HG03159 (cell line): ENCODE measurements at regions not wholly inside any gene's neighbourhood (a gene's known extent, or its start where the extent isn't known, plus 50 kb on each side); places are given as distances from the start of the nearest gene placed in this dataset.

Source experiments
- ATAC-seq: cut with Tn5 transposase; IDR thresholded peaks from one replicate; pipeline ENCODE4 v1.9.1; 2021; ENCODE audit warnings: mild to moderate bottlenecking, moderate library complexity; ENCODE audit not compliant: unreplicated experiment

- ATAC-seq = no peak
Observed at GRCh38 chr9:71590362-71590761, 178.0 kb downstream of the CEMIP2 start.

GRCh38 chr9:71589612-71590011 is 178.7 kb downstream of the CEMIP2 start:
- no peak for ATAC-seq

GRCh38 chr9:71587576-71588362 is 180.5 kb downstream of the CEMIP2 start:
- no peak for ATAC-seq

GRCh38 chr9:71583792-71584191 is 184.5 kb downstream of the CEMIP2 start:
- ATAC-seq = no peak

- ATAC-seq = no peak
Observed at GRCh38 chr9:71582347-71582746, 186.0 kb downstream of the CEMIP2 start.

- no peak for ATAC-seq
Observed at GRCh38 chr9:71581101-71581500, 187.2 kb downstream of the CEMIP2 start.

- ATAC-seq = no peak
Observed at GRCh38 chr9:71571186-71571585, 197.1 kb downstream of the CEMIP2 start.

- ATAC-seq = no peak
Observed at GRCh38 chr9:71567890-71568289, 200.4 kb downstream of the CEMIP2 start.

GRCh38 chr9:71562140-71562539 is 206.2 kb downstream of the CEMIP2 start:
- no peak for ATAC-seq

- ATAC-seq = no peak
Observed at GRCh38 chr9:71557310-71557709, 211.0 kb downstream of the CEMIP2 start.

GRCh38 chr9:71552480-71552879 is 215.8 kb downstream of the CEMIP2 start:
- no peak for ATAC-seq

GRCh38 chr9:71549023-71549422 is 219.3 kb downstream of the CEMIP2 start:
- ATAC-seq = peak; percentile 97

GRCh38 chr9:71544464-71544863 is 223.8 kb downstream of the CEMIP2 start:
- no peak for ATAC-seq

- no peak for ATAC-seq
Observed at GRCh38 chr9:71541436-71541835, 226.9 kb downstream of the CEMIP2 start.

- ATAC-seq = peak; percentile 81
Observed at GRCh38 chr9:71524996-71525580, 243.2 kb downstream of the CEMIP2 start.

- no peak for ATAC-seq
Observed at GRCh38 chr9:71524516-71524915, 243.8 kb downstream of the CEMIP2 start.

GRCh38 chr9:71521132-71521531 is 247.2 kb downstream of the CEMIP2 start:
- no peak for ATAC-seq

- ATAC-seq = no peak
Observed at GRCh38 chr9:71519098-71519696, 249.1 kb downstream of the CEMIP2 start.

GRCh38 chr9:71518045-71518827 is 250.1 kb downstream of the CEMIP2 start:
- ATAC-seq = no peak

- ATAC-seq = no peak
Observed at GRCh38 chr9:71515626-71516025, 252.7 kb downstream of the CEMIP2 start.

GRCh38 chr9:71515107-71515506 is 253.2 kb downstream of the CEMIP2 start:
- ATAC-seq = no peak
